ENCODE measurements at regions not wholly inside any gene's neighbourhood (a gene's known extent, or its start where the extent isn't known, plus 50 kb on each side); places are given as distances from the start of the nearest gene placed in this dataset.

- no peak for TF ChIP-seq CTCF (IDR thresholded peaks at IDR 0.05; ENCODE audit: low read depth, low read length)
- no peak for TF ChIP-seq POLR2A (IDR thresholded peaks at IDR 0.05; ENCODE audit: extremely low read depth, insufficient read length)
- TF ChIP-seq MYC (IDR thresholded peaks at IDR 0.05; ENCODE audit: low read depth, low read length) = no peak
- H3K4me3 ChIP-seq (ENCODE audit: low read depth, low read length) = no peak overlapping the region
- DNase-seq (ENCODE audit: low read depth) = no peak
These were observed 208.3 kb downstream of the FOXO1 start for GRCh38 chr13:40457929-40458719.

GRCh38 chr13:40458720-40458990 is 207.8 kb downstream of the FOXO1 start:
- no peak overlapping the region for H3K4me3 ChIP-seq (ENCODE audit: low read depth, low read length)
- DNase-seq (ENCODE audit: low read depth) = no peak
- no peak for TF ChIP-seq MAX (IDR thresholded peaks at IDR 0.05; ENCODE audit: low read depth, low read length)
- TF ChIP-seq MYC (IDR thresholded peaks at IDR 0.05; ENCODE audit: low read depth, low read length) = no peak
- no peak for TF ChIP-seq POLR2A (IDR thresholded peaks at IDR 0.05; ENCODE audit: extremely low read depth, insufficient read length)
- TF ChIP-seq CTCF (IDR thresholded peaks at IDR 0.05; ENCODE audit: low read depth, low read length) = no peak

- no peak overlapping the region for H3K4me3 ChIP-seq (ENCODE audit: low read depth, low read length)
- DNase-seq (ENCODE audit: low read depth) = no peak
- TF ChIP-seq CTCF (IDR thresholded peaks at IDR 0.05; ENCODE audit: low read depth, low read length) (no peak), MYC (IDR thresholded peaks at IDR 0.05; ENCODE audit: low read depth, low read length) (no peak), MAX (IDR thresholded peaks at IDR 0.05; ENCODE audit: low read depth, low read length) (no peak), POLR2A (IDR thresholded peaks at IDR 0.05; ENCODE audit: extremely low read depth, insufficient read length) (no peak)
These were observed 206.3 kb downstream of the FOXO1 start for GRCh38 chr13:40460116-40460515.

GRCh38 chr13:40464337-40465014 is 202.0 kb downstream of the FOXO1 start:
- no peak for TF ChIP-seq POLR2A (IDR thresholded peaks at IDR 0.05; ENCODE audit: extremely low read depth, insufficient read length)
- no peak for TF ChIP-seq MAX (IDR thresholded peaks at IDR 0.05; ENCODE audit: low read depth, low read length)
- TF ChIP-seq CTCF (IDR thresholded peaks at IDR 0.05; ENCODE audit: low read depth, low read length) = no peak
- TF ChIP-seq MYC (IDR thresholded peaks at IDR 0.05; ENCODE audit: low read depth, low read length) = no peak
- H3K4me3 ChIP-seq (ENCODE audit: low read depth, low read length) = no peak overlapping the region
- no peak for DNase-seq (ENCODE audit: low read depth)

- TF ChIP-seq POLR2A (IDR thresholded peaks at IDR 0.05; ENCODE audit: extremely low read depth, insufficient read length) (no peak), MAX (IDR thresholded peaks at IDR 0.05; ENCODE audit: low read depth, low read length) (no peak), MYC (IDR thresholded peaks at IDR 0.05; ENCODE audit: low read depth, low read length) (no peak), CTCF (IDR thresholded peaks at IDR 0.05; ENCODE audit: low read depth, low read length) (no peak)
- no peak for DNase-seq (ENCODE audit: low read depth)
- no peak overlapping the region for H3K4me3 ChIP-seq (ENCODE audit: low read depth, low read length)
These were observed 201.4 kb downstream of the FOXO1 start for GRCh38 chr13:40465015-40465390.

All from NB4 (cell line).